HCT116 (cell line): ENCODE measurements at regions not wholly inside any gene's neighbourhood (a gene's known extent, or its start where the extent isn't known, plus 50 kb on each side); places are given as distances from the start of the nearest gene placed in this dataset.

ENCODE experiments used
- ATAC-seq: fragments of 200-7000 bp; cut with Tn5 transposase; 2 replicates; pipeline ENCODE4 v1.9.1; 2020; ENCODE audit warnings: mild to moderate bottlenecking, moderate library complexity
- BruUV-seq: library from RNA; stranded (reverse); fragments of 400-500 nt; replicated peaks from 2 replicates; lab custom pipeline; 2021; lab: Mats Ljungman, UMichigan
- CTCF ChIA-PET: fragments of 300-600 bp; sonication (Branson Sonifier 250); formaldehyde crosslinking; loops from one replicate; lab custom pipeline; 2021; ENCODE audit warnings: antibody characterized with exemption; lab: Charles Lee
- POLR2A ChIA-PET: fragments of 300-600, 350-600 bp; sonication (Branson Sonifier 250); formaldehyde crosslinking; loops from one replicate; lab custom pipeline; 2021; ENCODE audit warnings: antibody characterized with exemption; lab: Charles Lee
- RAD21 ChIA-PET, 2 experiments: fragments of 300-600 bp; sonication (Branson Sonifier 250); formaldehyde crosslinking; loops; one replicate each; lab custom pipeline; 2023; ENCODE audit warnings: low total read pairs in 2 of 2; ENCODE audit not compliant: uncharacterized antibody in 2 of 2, unreplicated experiment in 2 of 2, low non-redundant PET in 1 of 2; lab: Charles Lee
- DNase-seq: peaks from one replicate; pipeline ENCODE4 v3.0.0-alpha.2; 2010; ENCODE audit warnings: low read depth, low spot score
- H2AFZ ChIP-seq: fragments of 200-600 bp; shearing (Covaris generic), sonication (generic); 2 replicates; pipeline ENCODE4 v1.6.1; 2017; ENCODE audit warnings: low read depth, mixed run types, mixed read lengths, antibody characterized with exemption, low read length; ENCODE audit not compliant: poor library complexity, severe bottlenecking
- H3K27ac ChIP-seq: 2 replicates; pipeline ENCODE4 v1.5.1; 2012; ENCODE audit warnings: low read depth, low read length
- H3K27me3 ChIP-seq: fragments of 200-600 bp; sonication (generic); 2 replicates; pipeline ENCODE4 v1.6.1; 2016; ENCODE audit warnings: mixed run types, low read length, mixed read lengths; ENCODE audit not compliant: insufficient read depth
- H3K36me3 ChIP-seq, 2 experiments: fragments of 200-500 bp in 1 of 2; fragments of 200-600 bp in 1 of 2; sonication (Bioruptor generic) in 1 of 2; sonication (generic) in 1 of 2; 2 replicates each; pipeline versions ENCODE4 v1.5.1 to v1.6.1; 2014 to 2016; ENCODE audit warnings: low read length in 2 of 2, inconsistent platforms in 1 of 2, mixed read lengths in 1 of 2, mixed run types in 1 of 2; ENCODE audit not compliant: insufficient read depth in 2 of 2, control insufficient read depth in 1 of 2
- H3K4me1 ChIP-seq, 2 experiments: fragments of 200-600 bp in 1 of 2; sonication (generic) in 1 of 2; 2 replicates each; pipeline versions ENCODE4 v1.5.1 to v1.6.1; 2012 to 2017; ENCODE audit warnings: low read length in 2 of 2, inconsistent platforms in 1 of 2, mild to moderate bottlenecking in 1 of 2, mixed read lengths in 1 of 2, mixed run types in 1 of 2, moderate library complexity in 1 of 2; ENCODE audit not compliant: insufficient read depth in 2 of 2, control insufficient read depth in 1 of 2
- H3K4me2 ChIP-seq: fragments of 200-600 bp; sonication (generic); 2 replicates; pipeline ENCODE4 v1.6.1; 2017; ENCODE audit warnings: mixed run types, low read length, mixed read lengths
- H3K4me3 ChIP-seq, 2 experiments: fragments of 200-600 bp in 1 of 2; sonication (generic) in 1 of 2; replicated peaks in 1 of 2; 2 replicates each; pipeline ENCODE4 v1.5.1; 2011 to 2016; ENCODE audit warnings: low read length in 2 of 2, control low read depth in 1 of 2, low read depth in 1 of 2, mild to moderate bottlenecking in 1 of 2, mixed read lengths in 1 of 2, mixed run types in 1 of 2
- H3K79me2 ChIP-seq: fragments of 200-600 bp; sonication (generic); 2 replicates; pipeline ENCODE4 v1.6.1; 2017; ENCODE audit warnings: mild to moderate bottlenecking, mixed run types, low read length, moderate library complexity, mixed read lengths; ENCODE audit not compliant: insufficient read depth
- H3K9ac ChIP-seq: fragments of 200-600 bp; sonication (generic); 2 replicates; pipeline ENCODE4 v1.6.1; 2016; ENCODE audit warnings: low read length, mixed read lengths
- H3K9me2 ChIP-seq: fragments of 200-600 bp; sonication (generic), shearing (Covaris generic); 2 replicates; pipeline ENCODE4 v1.6.1; 2017; ENCODE audit warnings: mixed run types, mild to moderate bottlenecking, moderate library complexity; ENCODE audit not compliant: insufficient read depth
- H3K9me3 ChIP-seq, 2 experiments: fragments of 200-500 bp in 1 of 2; fragments of 200-600 bp in 1 of 2; sonication (Bioruptor generic) in 1 of 2; sonication (generic) in 1 of 2; 2 replicates each; pipeline ENCODE4 v1.6.1; 2014 to 2017; ENCODE audit warnings: low read length in 2 of 2, mixed read lengths in 2 of 2, inconsistent platforms in 1 of 2, low read depth in 1 of 2, mild to moderate bottlenecking in 1 of 2, mixed run types in 1 of 2, moderate library complexity in 1 of 2; ENCODE audit not compliant: control insufficient read depth in 1 of 2, insufficient read depth in 1 of 2
- H4K20me1 ChIP-seq: fragments of 200-600 bp; sonication (generic), shearing (Covaris generic); 2 replicates; pipeline ENCODE4 v1.6.1; 2017; ENCODE audit warnings: mixed run types, mild to moderate bottlenecking, moderate library complexity; ENCODE audit not compliant: insufficient read depth
- EZH2 ChIP-seq: fragments of 200-600 bp; sonication (generic); IDR thresholded peaks from 2 replicates; pipeline ENCODE4 v1.6.1; 2017; ENCODE audit warnings: antibody characterized with exemption, mixed run types
- FOSL1 ChIP-seq: IDR thresholded peaks from 2 replicates; pipeline ENCODE4 v1.6.1; 2012; ENCODE audit warnings: low read depth
- SP1 ChIP-seq: IDR thresholded peaks from 2 replicates; pipeline ENCODE4 v1.6.1; 2012; ENCODE audit warnings: low read depth
- YY1 ChIP-seq: IDR thresholded peaks from 2 replicates; pipeline ENCODE4 v1.6.1; 2011; ENCODE audit warnings: low read length, low read depth, moderate library complexity, mild to moderate bottlenecking; ENCODE audit not compliant: insufficient replicate concordance; ENCODE audit errors: extremely low read depth
- intact Hi-C: fragments of 100-400 bp; cut with micrococcal nuclease; formaldehyde crosslinking; loops from 2 replicates; pipeline ENCODE4 v1.10.0; 2022
- TF ChIP-seq, protein P1 (sequence below), 3 experiments: fragments of 200-600 bp in 1 of 3; sonication (generic) in 1 of 3; IDR thresholded peaks in 2 of 3; conservative IDR thresholded peaks in 1 of 3; 2 replicates each; pipeline ENCODE4 v1.5.1; 2012 to 2017; ENCODE audit warnings: low read depth in 2 of 3, low read length in 2 of 3, antibody characterized with exemption in 1 of 3, borderline replicate concordance in 1 of 3, control low read depth in 1 of 3, mild to moderate bottlenecking in 1 of 3, mixed read lengths in 1 of 3, mixed run types in 1 of 3, moderate library complexity in 1 of 3; ENCODE audit not compliant: insufficient read depth in 1 of 3
- TF ChIP-seq, protein P2 (sequence below): IDR thresholded peaks from 2 replicates; pipeline ENCODE4 v1.6.1; 2012; ENCODE audit warnings: low read depth

DNA sequence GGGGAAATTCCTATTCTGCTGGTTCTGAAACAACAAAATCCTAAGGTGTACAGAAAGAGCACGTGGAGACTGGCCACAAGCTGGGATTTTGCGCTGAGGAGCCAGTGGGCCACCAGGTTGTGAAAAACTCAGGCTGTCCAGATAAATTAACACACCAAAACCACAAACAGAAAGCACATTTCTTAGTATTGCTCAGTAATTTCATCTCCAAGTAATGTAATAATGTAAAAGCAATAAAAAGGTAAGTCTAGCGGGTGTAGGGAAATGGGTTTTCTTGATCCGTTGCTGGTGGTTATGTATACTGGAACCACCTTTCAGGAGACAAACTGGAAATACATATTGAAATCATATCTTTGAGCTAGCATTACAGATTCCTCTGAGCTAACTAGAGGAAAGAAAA lies 195.6 kb upstream of the CNR1 start:
- H3K27me3 ChIP-seq, result peaks cover 28% of the 10 kb centered on the region
- H3K9ac ChIP-seq, result no peak overlapping the region
- intact Hi-C loops, result no loop called here
- RAD21 ChIA-PET, result no interaction called here
- H2AFZ ChIP-seq, result no peak overlapping the region
- no peaks in the 10 kb centered on the region for H3K79me2 ChIP-seq
- BruUV-seq, result no TSS peak
- no peaks in the 10 kb centered on the region for H3K9me2 ChIP-seq
- ATAC-seq, result no peak
- no peak overlapping the region for H3K4me3 ChIP-seq
- H3K9me3 ChIP-seq, result no peaks in the 10 kb centered on the region
- TF ChIP-seq, protein P1, sequence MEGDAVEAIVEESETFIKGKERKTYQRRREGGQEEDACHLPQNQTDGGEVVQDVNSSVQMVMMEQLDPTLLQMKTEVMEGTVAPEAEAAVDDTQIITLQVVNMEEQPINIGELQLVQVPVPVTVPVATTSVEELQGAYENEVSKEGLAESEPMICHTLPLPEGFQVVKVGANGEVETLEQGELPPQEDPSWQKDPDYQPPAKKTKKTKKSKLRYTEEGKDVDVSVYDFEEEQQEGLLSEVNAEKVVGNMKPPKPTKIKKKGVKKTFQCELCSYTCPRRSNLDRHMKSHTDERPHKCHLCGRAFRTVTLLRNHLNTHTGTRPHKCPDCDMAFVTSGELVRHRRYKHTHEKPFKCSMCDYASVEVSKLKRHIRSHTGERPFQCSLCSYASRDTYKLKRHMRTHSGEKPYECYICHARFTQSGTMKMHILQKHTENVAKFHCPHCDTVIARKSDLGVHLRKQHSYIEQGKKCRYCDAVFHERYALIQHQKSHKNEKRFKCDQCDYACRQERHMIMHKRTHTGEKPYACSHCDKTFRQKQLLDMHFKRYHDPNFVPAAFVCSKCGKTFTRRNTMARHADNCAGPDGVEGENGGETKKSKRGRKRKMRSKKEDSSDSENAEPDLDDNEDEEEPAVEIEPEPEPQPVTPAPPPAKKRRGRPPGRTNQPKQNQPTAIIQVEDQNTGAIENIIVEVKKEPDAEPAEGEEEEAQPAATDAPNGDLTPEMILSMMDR (IDR thresholded peaks at IDR 0.05 in 2 of 3, conservative IDR thresholded peaks at IDR 0.05 in 1 of 3; ENCODE audit: borderline replicate concordance in 1 of 3, insufficient read depth in 1 of 3, low read depth in 2 of 3, low read length in 2 of 3), result no peak
- TF ChIP-seq, all 23 proteins: peak for 0
- Histone ChIP-seq H3K27ac (no peak overlapping the region), H3K36me3 (no peaks in the 10 kb centered on the region), H3K4me2 (no peak overlapping the region), H4K20me1 (no peaks in the 10 kb centered on the region), H3K4me1 (no peaks in the 10 kb centered on the region)
- DNase-seq, result no peak
- POLR2A ChIA-PET, result no interaction called here
- CTCF ChIA-PET, result no interaction called here

DNA sequence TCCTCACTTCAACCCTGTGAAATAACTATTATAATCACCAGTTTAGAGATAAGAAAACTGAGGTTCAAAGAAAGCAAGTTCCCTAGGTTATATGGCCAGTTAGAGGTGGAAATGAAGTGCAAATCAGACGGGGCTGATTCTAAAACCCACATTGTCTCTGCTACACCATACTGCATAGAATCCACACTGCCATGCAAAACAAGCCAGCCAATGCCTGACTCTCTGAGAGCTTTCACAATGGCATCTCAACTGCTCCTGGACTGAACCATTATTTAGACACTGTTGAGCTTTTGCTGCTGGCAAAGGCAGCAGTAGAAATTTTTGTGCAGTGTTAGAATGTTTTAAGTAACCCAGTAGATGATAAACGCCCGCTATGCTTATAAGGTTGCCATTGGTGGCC lies 195.2 kb upstream of the CNR1 start:
- no peaks in the 10 kb centered on the region for H3K4me1 ChIP-seq
- H2AFZ ChIP-seq, result no peak overlapping the region
- intact Hi-C loops, result no loop called here
- ChIA-PET CTCF (no interaction called here), POLR2A (no interaction called here), RAD21 (no interaction called here)
- TF ChIP-seq SP1, result no peak
- TF ChIP-seq, protein P2, sequence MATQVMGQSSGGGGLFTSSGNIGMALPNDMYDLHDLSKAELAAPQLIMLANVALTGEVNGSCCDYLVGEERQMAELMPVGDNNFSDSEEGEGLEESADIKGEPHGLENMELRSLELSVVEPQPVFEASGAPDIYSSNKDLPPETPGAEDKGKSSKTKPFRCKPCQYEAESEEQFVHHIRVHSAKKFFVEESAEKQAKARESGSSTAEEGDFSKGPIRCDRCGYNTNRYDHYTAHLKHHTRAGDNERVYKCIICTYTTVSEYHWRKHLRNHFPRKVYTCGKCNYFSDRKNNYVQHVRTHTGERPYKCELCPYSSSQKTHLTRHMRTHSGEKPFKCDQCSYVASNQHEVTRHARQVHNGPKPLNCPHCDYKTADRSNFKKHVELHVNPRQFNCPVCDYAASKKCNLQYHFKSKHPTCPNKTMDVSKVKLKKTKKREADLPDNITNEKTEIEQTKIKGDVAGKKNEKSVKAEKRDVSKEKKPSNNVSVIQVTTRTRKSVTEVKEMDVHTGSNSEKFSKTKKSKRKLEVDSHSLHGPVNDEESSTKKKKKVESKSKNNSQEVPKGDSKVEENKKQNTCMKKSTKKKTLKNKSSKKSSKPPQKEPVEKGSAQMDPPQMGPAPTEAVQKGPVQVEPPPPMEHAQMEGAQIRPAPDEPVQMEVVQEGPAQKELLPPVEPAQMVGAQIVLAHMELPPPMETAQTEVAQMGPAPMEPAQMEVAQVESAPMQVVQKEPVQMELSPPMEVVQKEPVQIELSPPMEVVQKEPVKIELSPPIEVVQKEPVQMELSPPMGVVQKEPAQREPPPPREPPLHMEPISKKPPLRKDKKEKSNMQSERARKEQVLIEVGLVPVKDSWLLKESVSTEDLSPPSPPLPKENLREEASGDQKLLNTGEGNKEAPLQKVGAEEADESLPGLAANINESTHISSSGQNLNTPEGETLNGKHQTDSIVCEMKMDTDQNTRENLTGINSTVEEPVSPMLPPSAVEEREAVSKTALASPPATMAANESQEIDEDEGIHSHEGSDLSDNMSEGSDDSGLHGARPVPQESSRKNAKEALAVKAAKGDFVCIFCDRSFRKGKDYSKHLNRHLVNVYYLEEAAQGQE, result no peak
- TF ChIP-seq EZH2, result no peak
- no peak for TF ChIP-seq YY1
- TF ChIP-seq, protein P1 (IDR thresholded peaks at IDR 0.05 in 2 of 3, conservative IDR thresholded peaks at IDR 0.05 in 1 of 3; ENCODE audit: borderline replicate concordance in 1 of 3, insufficient read depth in 1 of 3, low read depth in 2 of 3, low read length in 2 of 3), result no peak
- TF ChIP-seq FOSL1, result no peak
- BruUV-seq, result no TSS peak
- no peaks in the 10 kb centered on the region for H3K36me3 ChIP-seq
- H3K79me2 ChIP-seq, result no peaks in the 10 kb centered on the region
- no peaks in the 10 kb centered on the region for H4K20me1 ChIP-seq
- H3K4me3 ChIP-seq, result no peak overlapping the region
- H3K4me2 ChIP-seq, result no peak overlapping the region
- no peak overlapping the region for H3K9ac ChIP-seq
- no peaks in the 10 kb centered on the region for H3K9me3 ChIP-seq
- no peak overlapping the region for H3K27ac ChIP-seq
- ATAC-seq (no peak), DNase-seq (no peak)
- no peaks in the 10 kb centered on the region for H3K9me2 ChIP-seq
- peaks cover 28% of the 10 kb centered on the region for H3K27me3 ChIP-seq
